Stomach smooth muscle (tissue), 2 donors: ENCODE measurements at regions not wholly inside any gene's neighbourhood (a gene's known extent, or its start where the extent isn't known, plus 50 kb on each side); places are given as distances from the start of the nearest gene placed in this dataset.

Source experiments
- H3K27ac ChIP-seq: one replicate; pipeline ENCODE4 v1.7.0; 2013; ENCODE audit warnings: mild to moderate bottlenecking, low read length, inconsistent platforms
- H3K27me3 ChIP-seq, 2 donors: one replicate each; pipeline ENCODE4 v1.7.0; 2013; ENCODE audit warnings: low read length in 2 of 2; ENCODE audit not compliant: insufficient read depth in 2 of 2, control insufficient read depth in 1 of 2
- H3K36me3 ChIP-seq, 2 donors: one replicate each; pipeline ENCODE4 v1.7.0; 2013; ENCODE audit warnings: low read length in 2 of 2; ENCODE audit not compliant: control insufficient read depth in 2 of 2, insufficient read depth in 2 of 2
- H3K4me1 ChIP-seq: one replicate; pipeline ENCODE4 v1.7.0; 2013; ENCODE audit warnings: low read length; ENCODE audit not compliant: control insufficient read depth, insufficient read depth
- H3K4me3 ChIP-seq, 2 donors: one replicate each; pipeline ENCODE4 v1.7.0; 2013; ENCODE audit warnings: low read length in 2 of 2
- H3K9ac ChIP-seq, 2 donors: one replicate each; pipeline ENCODE4 v1.7.0; 2013; ENCODE audit warnings: low read length in 2 of 2, mild to moderate bottlenecking in 1 of 2
- H3K9me3 ChIP-seq, 2 donors: one replicate each; pipeline ENCODE4 v1.7.0; 2013; ENCODE audit warnings: low read length in 2 of 2; ENCODE audit not compliant: control insufficient read depth in 2 of 2
- donor health status: healthy.
- donor health status: Pancreatic carcinoma.

DNA sequence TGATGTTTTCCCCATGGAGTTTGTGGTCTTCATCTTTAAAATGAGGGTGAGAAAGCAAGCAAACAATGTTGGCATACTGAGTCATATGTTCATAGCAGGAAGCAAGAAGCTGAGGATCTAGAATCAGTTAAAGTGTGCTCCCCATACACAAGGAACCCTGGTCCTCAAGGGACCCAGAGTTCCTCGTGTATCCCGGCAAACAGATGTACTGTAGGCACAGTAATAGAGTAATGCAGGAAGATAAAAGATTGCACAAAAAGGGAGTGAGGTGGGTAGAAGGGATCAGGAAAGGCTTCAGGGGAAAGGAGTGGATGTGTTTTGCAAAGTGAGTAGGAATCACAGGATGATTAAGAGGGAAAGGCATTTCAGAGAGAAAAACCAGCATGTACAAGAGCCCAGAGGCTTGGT, 412.3 kb upstream of the CDH11 start:
- Histone ChIP-seq H3K9ac (no peak overlapping the region), H3K27ac (no peak overlapping the region), H3K36me3 (no peaks in the 10 kb centered on the region), H3K4me3 (no peak overlapping the region), H3K27me3 (no peaks in the 10 kb centered on the region), H3K4me1 (no peaks in the 10 kb centered on the region), H3K9me3 (no peaks in the 10 kb centered on the region)

DNA sequence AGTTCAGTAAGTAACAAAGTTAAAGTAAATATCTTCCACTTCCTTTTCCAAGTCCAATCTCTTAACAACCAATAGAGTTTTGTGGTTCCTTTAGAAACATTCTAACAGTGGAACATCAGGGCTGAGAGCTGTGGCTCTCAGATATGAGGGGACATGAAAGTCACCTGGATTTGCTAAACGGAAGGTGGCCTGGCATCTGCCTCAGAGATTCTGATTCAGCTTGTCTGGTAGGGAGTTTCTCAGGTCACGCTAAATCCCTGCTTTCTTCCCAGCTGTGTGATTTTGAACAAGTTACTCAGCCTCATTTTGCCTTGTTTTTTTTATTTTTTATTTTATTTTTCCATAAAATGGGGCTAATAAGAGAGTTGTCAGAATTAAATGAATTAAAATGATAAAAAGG, 411.0 kb upstream of the CDH11 start:
- Histone ChIP-seq H3K36me3 (no peaks in the 10 kb centered on the region), H3K27me3 (no peaks in the 10 kb centered on the region), H3K9ac (no peak overlapping the region), H3K4me3 (no peak overlapping the region), H3K4me1 (no peaks in the 10 kb centered on the region), H3K9me3 (no peaks in the 10 kb centered on the region), H3K27ac (no peak overlapping the region)

DNA sequence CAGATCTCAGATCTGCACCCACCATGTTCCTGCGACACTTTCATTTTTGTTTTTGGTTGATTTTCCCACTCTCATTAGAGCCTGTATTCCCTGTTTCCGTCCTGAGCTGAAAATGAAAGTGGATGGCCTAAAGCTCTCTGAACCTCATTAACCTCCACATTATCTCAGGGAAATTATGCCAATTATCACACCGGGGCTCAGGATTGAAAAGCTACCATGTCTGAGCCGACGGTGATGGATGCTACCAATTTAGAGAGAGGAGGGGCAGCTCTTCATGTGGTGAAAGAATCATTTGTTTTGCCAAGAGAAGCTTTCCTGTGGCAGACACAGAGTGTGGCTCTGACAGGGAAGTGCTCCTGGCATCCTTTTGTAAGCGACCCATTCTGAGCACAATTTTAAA, 410.4 kb upstream of the CDH11 start:
- Histone ChIP-seq H3K9me3 (peaks cover 0 to 4% of the 10 kb centered on the region in 2 donors), H3K4me1 (no peaks in the 10 kb centered on the region), H3K27ac (no peak overlapping the region), H3K4me3 (peak overlapping the region in 1 of 2 donors; percentile 54), H3K36me3 (no peaks in the 10 kb centered on the region), H3K27me3 (no peaks in the 10 kb centered on the region), H3K9ac (no peak overlapping the region)

DNA sequence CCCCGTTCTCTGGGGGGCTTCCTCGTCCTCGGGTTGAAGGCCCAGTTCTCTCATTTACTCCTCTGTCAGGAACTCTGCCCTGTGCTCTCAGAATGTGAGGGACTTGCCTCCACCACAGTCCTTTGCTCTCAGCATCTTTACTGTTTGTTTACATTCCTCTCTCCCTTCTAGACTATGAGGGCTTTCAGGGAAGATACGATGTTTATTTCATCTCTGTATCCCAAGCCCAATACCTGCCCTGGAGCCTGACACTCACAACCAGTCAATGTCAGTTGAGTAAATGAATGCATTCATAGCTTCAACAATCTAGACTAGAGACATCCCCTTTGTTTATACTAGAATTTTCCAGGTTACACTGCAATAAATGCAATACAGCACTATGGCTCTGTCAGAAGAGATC, 409.6 kb upstream of the CDH11 start:
- Histone ChIP-seq H3K27me3 (no peaks in the 10 kb centered on the region), H3K4me3 (no peak overlapping the region), H3K36me3 (no peaks in the 10 kb centered on the region), H3K27ac (no peak overlapping the region), H3K9me3 (peaks cover 3 to 11% of the 10 kb centered on the region in 2 donors), H3K9ac (no peak overlapping the region), H3K4me1 (no peaks in the 10 kb centered on the region)

DNA sequence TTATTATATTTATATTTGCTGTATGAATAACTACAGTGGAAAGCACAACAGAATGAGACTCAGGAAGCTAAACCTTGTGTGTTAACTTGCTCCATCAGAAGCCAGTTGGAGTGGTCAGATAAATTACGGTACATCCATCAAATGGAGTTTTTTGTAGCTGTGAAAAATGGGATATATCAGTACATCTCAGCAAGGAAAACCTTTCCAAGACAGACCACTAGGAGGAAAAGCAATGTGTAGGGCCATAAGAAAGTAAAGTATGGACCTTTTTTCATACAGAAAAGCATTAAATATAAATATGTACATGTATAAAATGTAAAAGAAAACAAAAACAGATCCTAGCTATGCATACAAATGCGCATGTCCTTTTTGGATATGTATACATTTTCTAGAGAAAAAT, 403.8 kb upstream of the CDH11 start:
- no peaks in the 10 kb centered on the region for H3K4me1 ChIP-seq
- H3K9ac ChIP-seq: no peak overlapping the region
- no peak overlapping the region for H3K27ac ChIP-seq
- peaks cover 3 to 11% of the 10 kb centered on the region in 2 donors for H3K9me3 ChIP-seq
- no peak overlapping the region for H3K4me3 ChIP-seq
- no peaks in the 10 kb centered on the region for H3K27me3 ChIP-seq
- no peaks in the 10 kb centered on the region for H3K36me3 ChIP-seq

DNA sequence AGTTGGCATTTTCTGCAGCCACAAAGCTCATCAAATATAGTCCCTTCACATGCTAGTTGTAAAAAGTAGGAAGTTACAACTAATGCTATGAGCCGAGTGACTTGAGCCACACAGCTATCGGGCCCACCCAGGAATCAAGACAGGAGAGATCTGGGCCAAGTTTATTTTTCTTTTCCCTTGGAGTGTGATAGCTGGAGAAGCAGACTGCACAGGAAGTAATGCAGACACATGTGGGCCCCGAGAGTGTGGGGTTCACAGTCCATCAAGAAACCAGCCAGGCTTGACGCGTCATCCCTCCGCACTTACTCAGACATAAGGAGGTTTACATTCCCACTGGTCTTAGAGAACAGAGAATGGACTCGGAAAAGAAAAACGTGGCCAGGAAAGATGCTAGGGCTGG, 403.1 kb upstream of the CDH11 start:
- Histone ChIP-seq H3K27me3 (no peaks in the 10 kb centered on the region), H3K4me1 (no peaks in the 10 kb centered on the region), H3K27ac (no peak overlapping the region), H3K9ac (no peak overlapping the region), H3K9me3 (peaks cover 3 to 11% of the 10 kb centered on the region in 2 donors), H3K4me3 (no peak overlapping the region), H3K36me3 (no peaks in the 10 kb centered on the region)

DNA sequence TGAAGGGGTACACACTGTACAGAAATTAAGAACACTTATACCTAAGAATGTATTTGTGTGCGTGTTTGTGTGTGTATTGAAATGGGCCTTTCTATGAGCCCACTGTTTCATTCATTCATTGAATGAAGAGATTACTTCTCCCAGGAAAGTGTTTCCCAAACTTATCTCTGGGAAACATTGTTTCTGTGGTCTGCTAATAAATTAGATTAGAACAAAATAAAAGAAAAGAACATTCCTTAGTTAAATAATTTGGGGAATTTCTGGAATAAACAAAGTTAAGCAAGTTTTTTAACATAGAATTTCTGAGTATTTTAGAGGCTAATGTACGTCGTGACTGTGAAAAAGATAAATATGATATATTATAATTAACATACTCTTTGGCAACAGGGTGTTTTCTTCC, 402.4 kb upstream of the CDH11 start:
- Histone ChIP-seq H3K27me3 (no peaks in the 10 kb centered on the region), H3K4me1 (no peaks in the 10 kb centered on the region), H3K27ac (no peak overlapping the region), H3K4me3 (no peak overlapping the region), H3K9me3 (peaks cover 3 to 11% of the 10 kb centered on the region in 2 donors), H3K36me3 (no peaks in the 10 kb centered on the region), H3K9ac (no peak overlapping the region)

DNA sequence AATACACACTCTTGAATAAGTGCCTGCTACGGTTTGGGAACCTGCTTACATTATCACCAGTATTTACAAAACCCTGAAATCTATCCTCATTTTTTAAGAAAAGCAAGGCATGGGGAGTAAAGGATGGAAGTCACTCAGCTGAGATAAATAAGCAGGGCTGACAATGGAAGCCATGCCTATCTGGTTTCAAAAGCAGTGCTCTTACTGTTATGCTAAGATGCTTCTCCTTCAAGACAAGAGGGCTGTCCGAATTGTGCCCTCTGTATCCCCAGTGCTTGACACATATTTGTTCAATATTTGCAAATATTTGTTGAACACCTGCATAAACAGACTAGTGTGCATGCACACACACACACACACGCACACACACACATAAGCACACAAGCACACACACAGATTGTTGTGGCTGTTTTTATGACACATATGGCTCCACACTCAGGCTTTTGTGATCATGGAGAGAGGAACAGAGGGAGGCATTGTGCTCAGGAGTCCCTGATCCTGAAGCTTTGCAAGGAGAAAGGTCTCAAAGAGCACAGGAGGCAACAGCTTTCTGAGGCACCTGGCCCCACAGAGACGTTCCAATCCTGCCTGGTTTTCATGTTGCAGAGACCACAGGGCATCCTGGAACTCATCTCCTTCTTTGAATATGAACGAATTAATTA, 401.6 kb upstream of the CDH11 start:
- no peaks in the 10 kb centered on the region for H3K27me3 ChIP-seq
- H3K4me3 ChIP-seq: no peak overlapping the region
- H3K9me3 ChIP-seq: peaks cover 3 to 11% of the 10 kb centered on the region in 2 donors
- H3K36me3 ChIP-seq: no peaks in the 10 kb centered on the region
- H3K4me1 ChIP-seq: no peaks in the 10 kb centered on the region
- H3K27ac ChIP-seq: no peak overlapping the region
- H3K9ac ChIP-seq: no peak overlapping the region

DNA sequence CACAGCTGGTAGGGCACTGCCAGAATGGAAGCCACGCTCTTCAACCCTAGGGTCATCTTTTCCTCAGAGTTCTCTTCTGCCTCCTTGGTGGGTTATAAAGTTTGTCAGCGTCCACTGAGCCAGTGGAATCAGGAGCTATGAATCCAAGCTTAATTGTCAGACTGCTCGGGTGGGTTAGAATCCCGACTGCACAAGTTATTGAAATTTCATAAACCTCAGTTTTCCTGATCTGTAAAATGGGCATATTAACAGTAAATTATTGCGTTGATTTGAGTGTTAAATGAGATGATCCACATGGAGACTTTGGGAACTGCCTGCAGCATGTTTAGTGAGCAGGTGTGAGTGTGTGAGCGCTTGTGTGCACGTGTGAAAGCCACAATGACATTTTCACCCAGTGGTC, 400.5 kb upstream of the CDH11 start:
- no peaks in the 10 kb centered on the region for H3K27me3 ChIP-seq
- H3K4me3 ChIP-seq: no peak overlapping the region
- H3K27ac ChIP-seq: no peak overlapping the region
- H3K36me3 ChIP-seq: no peaks in the 10 kb centered on the region
- no peak overlapping the region for H3K9ac ChIP-seq
- peaks cover 3 to 7% of the 10 kb centered on the region in 2 donors for H3K9me3 ChIP-seq
- H3K4me1 ChIP-seq: no peaks in the 10 kb centered on the region

DNA sequence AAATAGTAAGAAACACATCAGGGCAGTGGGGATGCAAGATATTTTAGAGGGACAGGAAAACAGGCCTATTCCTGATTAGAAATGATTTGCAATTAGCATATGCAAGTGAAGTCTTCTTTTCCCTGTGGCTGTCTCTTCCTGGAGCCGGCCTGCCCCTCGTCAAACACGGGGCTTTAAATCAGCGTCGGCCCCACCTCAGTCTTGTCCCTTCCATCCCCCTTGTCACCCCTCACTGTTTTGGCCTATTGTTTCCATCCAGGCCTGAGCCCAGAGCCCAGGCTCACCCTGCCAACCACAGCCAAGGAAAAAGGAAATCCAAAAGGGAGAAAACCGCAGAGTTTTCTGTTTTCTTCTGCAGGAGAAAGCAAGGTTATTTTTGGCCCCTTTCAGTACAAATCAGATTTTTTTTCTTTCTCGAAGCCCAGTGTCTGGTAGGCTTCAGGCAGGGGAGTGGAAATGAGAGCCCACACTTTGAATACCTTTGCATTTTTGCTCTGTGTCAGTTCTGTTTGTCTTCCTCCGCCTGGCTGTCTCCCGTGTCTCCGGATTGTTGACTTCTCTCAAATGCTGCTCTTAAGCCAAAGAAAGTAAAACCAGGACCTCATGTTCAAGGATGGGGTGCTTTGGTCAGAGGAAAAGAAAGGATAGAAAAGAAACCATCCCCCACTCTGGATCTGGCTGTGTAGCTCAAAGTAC, 399.9 kb upstream of the CDH11 start:
- no peaks in the 10 kb centered on the region for H3K27me3 ChIP-seq
- H3K4me1 ChIP-seq: no peaks in the 10 kb centered on the region
- H3K27ac ChIP-seq: no peak overlapping the region
- H3K9me3 ChIP-seq: peaks cover 0 to 3% of the 10 kb centered on the region in 2 donors
- H3K36me3 ChIP-seq: no peaks in the 10 kb centered on the region
- no peak overlapping the region for H3K9ac ChIP-seq
- no peak overlapping the region for H3K4me3 ChIP-seq

DNA sequence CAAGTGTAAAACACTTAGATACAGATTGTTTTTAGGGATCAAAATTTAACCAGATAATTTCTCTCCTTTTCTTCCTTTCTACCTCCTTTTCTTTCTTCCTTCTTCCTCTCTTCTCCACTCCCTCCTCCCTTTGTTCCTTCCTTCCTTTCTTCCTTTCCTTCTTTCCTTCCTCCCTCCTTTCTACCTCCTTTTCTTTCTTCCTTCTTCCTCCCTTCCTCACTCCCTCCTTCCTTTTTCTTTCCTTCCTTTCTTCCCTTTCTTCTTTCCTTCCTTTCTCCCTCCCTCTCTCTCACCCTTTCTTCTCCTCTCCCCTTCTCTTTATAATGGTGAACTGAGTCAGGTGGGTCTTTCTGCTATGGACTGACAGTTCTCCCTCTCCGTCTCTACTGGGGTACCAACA, 397.5 kb upstream of the CDH11 start:
- no peak overlapping the region for H3K4me3 ChIP-seq
- H3K27me3 ChIP-seq: no peaks in the 10 kb centered on the region
- H3K4me1 ChIP-seq: peaks cover 2% of the 10 kb centered on the region
- H3K9me3 ChIP-seq: no peaks in the 10 kb centered on the region
- no peak overlapping the region for H3K9ac ChIP-seq
- H3K27ac ChIP-seq: no peak overlapping the region
- H3K36me3 ChIP-seq: no peaks in the 10 kb centered on the region
